Common myeloid progenitor, CD34-positive (primary cell): ENCODE measurements at regions not wholly inside any gene's neighbourhood (a gene's known extent, or its start where the extent isn't known, plus 50 kb on each side); places are given as distances from the start of the nearest gene placed in this dataset.

ENCODE experiments used
- CTCF ChIA-PET: fragments of 350-600 bp; sonication (Branson Sonifier 250); formaldehyde crosslinking; loops from one replicate; lab custom pipeline; 2021; ENCODE audit warnings: antibody characterized with exemption; lab: Charles Lee
- POLR2A ChIA-PET: fragments of 350-600 bp; sonication (Branson Sonifier 250); formaldehyde crosslinking; loops from one replicate; lab custom pipeline; 2021; ENCODE audit warnings: antibody characterized with exemption; lab: Charles Lee
- DNase-seq, 3 donors: peaks; one replicate each; pipeline versions ENCODE4 v3.0.0 to v3.0.0-alpha.2; 2013
- H3K27ac ChIP-seq, 2 experiments: 1 replicate in 1 of 2; 2 replicates in 1 of 2; pipeline ENCODE4 v1.7.0; 2013; ENCODE audit warnings: inconsistent platforms in 2 of 2, low read length in 2 of 2, mild to moderate bottlenecking in 2 of 2, low read depth in 1 of 2, moderate library complexity in 1 of 2; ENCODE audit not compliant: severe bottlenecking in 2 of 2, insufficient read depth in 1 of 2, poor library complexity in 1 of 2
- H3K27me3 ChIP-seq, 5 experiments: replicated peaks in 2 of 5; 1 replicate in 3 of 5; 2 replicates in 2 of 5; pipeline versions ENCODE4 v1.6.1 to v1.7.0; 2013; ENCODE audit warnings: low read length in 4 of 5, mild to moderate bottlenecking in 2 of 5, moderate library complexity in 2 of 5, inconsistent platforms in 1 of 5; ENCODE audit not compliant: insufficient read depth in 5 of 5, control insufficient read depth in 4 of 5
- H3K36me3 ChIP-seq, 4 experiments: 1 replicate in 2 of 4; 2 replicates in 2 of 4; pipeline versions ENCODE4 v1.6.1 to v1.7.0; 2013; ENCODE audit warnings: low read length in 3 of 4, control low read depth in 1 of 4, mild to moderate bottlenecking in 1 of 4; ENCODE audit not compliant: control insufficient read depth in 4 of 4, insufficient read depth in 4 of 4
- H3K4me1 ChIP-seq, 4 experiments: 1 replicate in 3 of 4; 2 replicates in 1 of 4; pipeline versions ENCODE4 v1.6.1 to v1.7.1; 2013; ENCODE audit warnings: low read length in 3 of 4, mild to moderate bottlenecking in 3 of 4, control low read depth in 1 of 4, inconsistent platforms in 1 of 4, moderate library complexity in 1 of 4; ENCODE audit not compliant: control insufficient read depth in 4 of 4, insufficient read depth in 4 of 4; ENCODE audit errors: control extremely low read depth in 1 of 4
- H3K4me3 ChIP-seq, 7 experiments: 1 replicate in 4 of 7; 2 replicates in 3 of 7; pipeline versions ENCODE4 v1.5.1 to v1.7.0; 2013; ENCODE audit warnings: mild to moderate bottlenecking in 7 of 7, low read length in 6 of 7, moderate library complexity in 6 of 7, inconsistent platforms in 2 of 7, low read depth in 2 of 7, control low read depth in 1 of 7; ENCODE audit not compliant: insufficient read depth in 4 of 7, control insufficient read depth in 1 of 7; ENCODE audit errors: extremely low read depth in 1 of 7
- H3K9me3 ChIP-seq, 5 experiments: 1 replicate in 4 of 5; 2 replicates in 1 of 5; pipeline versions ENCODE4 v1.6.1 to v1.7.1; 2013; ENCODE audit warnings: low read length in 4 of 5, mild to moderate bottlenecking in 2 of 5, inconsistent platforms in 1 of 5, low read depth in 1 of 5, moderate library complexity in 1 of 5; ENCODE audit not compliant: control insufficient read depth in 4 of 5, insufficient read depth in 2 of 5; ENCODE audit errors: control extremely low read depth in 1 of 5
- WGBS: methylation state at CpG from one replicate; pipeline ENCODE4 v1.1.5; 2013; ENCODE audit not compliant: insufficient coverage; 5-methylcytosine and 5-hydroxymethylcytosine counted together

- H3K4me1 ChIP-seq: peaks cover 0 to 4% (median 0%) of the 10 kb centered on the region in 4 experiments
- no peak for DNase-seq
- no CpG with 5 or more reads among the region's 1 CpG for WGBS
- ChIA-PET POLR2A (no interaction called here), CTCF (no interaction called here)
- no peak overlapping the region for H3K27ac ChIP-seq
- no peaks in the 10 kb centered on the region for H3K27me3 ChIP-seq
- H3K9me3 ChIP-seq: peaks cover 0 to 7% (median 0%) of the 10 kb centered on the region in 5 experiments
- no peaks in the 10 kb centered on the region for H3K36me3 ChIP-seq
- no peak overlapping the region for H3K4me3 ChIP-seq
Observed at GRCh38 chr4:11009281-11009680, 324.7 kb upstream of the CLNK start.

GRCh38 chr4:11005300-11005699, 320.7 kb upstream of the CLNK start:
- Histone ChIP-seq H3K4me1 (peaks cover 0 to 4% (median 0%) of the 10 kb centered on the region in 4 experiments), H3K36me3 (no peaks in the 10 kb centered on the region), H3K4me3 (no peak overlapping the region), H3K27me3 (no peaks in the 10 kb centered on the region), H3K27ac (no peak overlapping the region), H3K9me3 (peaks cover 0 to 7% (median 0%) of the 10 kb centered on the region in 5 experiments)
- ChIA-PET POLR2A (no interaction called here), CTCF (no interaction called here)
- WGBS: 55% methylated on average over 3 of the region's 4 CpGs
- no peak for DNase-seq

GRCh38 chr4:11004818-11005217, 320.2 kb upstream of the CLNK start:
- 88% methylated on average over 6 of the region's 6 CpGs for WGBS
- H3K27ac ChIP-seq: no peak overlapping the region
- H3K4me1 ChIP-seq: peaks cover 0 to 4% (median 0%) of the 10 kb centered on the region in 4 experiments
- peaks cover 0 to 7% (median 0%) of the 10 kb centered on the region in 5 experiments for H3K9me3 ChIP-seq
- no peak for DNase-seq
- ChIA-PET POLR2A (no interaction called here), CTCF (no interaction called here)
- no peak overlapping the region for H3K4me3 ChIP-seq
- H3K36me3 ChIP-seq: no peaks in the 10 kb centered on the region
- no peaks in the 10 kb centered on the region for H3K27me3 ChIP-seq

GRCh38 chr4:11002961-11003360, 318.4 kb upstream of the CLNK start:
- Histone ChIP-seq H3K27me3 (no peaks in the 10 kb centered on the region), H3K4me3 (no peak overlapping the region), H3K36me3 (no peaks in the 10 kb centered on the region), H3K27ac (no peak overlapping the region), H3K9me3 (peaks cover 0 to 1% (median 0%) of the 10 kb centered on the region in 5 experiments), H3K4me1 (peaks cover 0 to 4% (median 0%) of the 10 kb centered on the region in 4 experiments)
- 100% methylated on average over 2 of the region's 2 CpGs for WGBS
- no peak for DNase-seq
- CTCF ChIA-PET: no interaction called here
- POLR2A ChIA-PET: no interaction called here

GRCh38 chr4:10998846-10999245, 314.3 kb upstream of the CLNK start:
- DNase-seq: no peak
- no peaks in the 10 kb centered on the region for H3K27me3 ChIP-seq
- POLR2A ChIA-PET: no interaction called here
- 100% methylated on average over 1 of the region's 1 CpG for WGBS
- H3K9me3 ChIP-seq: peaks cover 0 to 1% (median 0%) of the 10 kb centered on the region in 5 experiments
- CTCF ChIA-PET: no interaction called here
- H3K27ac ChIP-seq: no peak overlapping the region
- no peaks in the 10 kb centered on the region for H3K4me1 ChIP-seq
- no peak overlapping the region for H3K4me3 ChIP-seq
- H3K36me3 ChIP-seq: no peaks in the 10 kb centered on the region

- DNase-seq: no peak
- peaks cover 19 to 26% (median 22%) of the 10 kb centered on the region in 4 experiments for H3K4me1 ChIP-seq
- POLR2A ChIA-PET: no interaction called here
Observed at GRCh38 chr4:10984815-10985214, 300.2 kb upstream of the CLNK start.

GRCh38 chr4:10983885-10984640, 299.5 kb upstream of the CLNK start:
- H3K27me3 ChIP-seq: no peaks in the 10 kb centered on the region
- peak in 2 of 3 donors; percentile 15 to 34 for DNase-seq
- peaks cover 19 to 26% (median 22%) of the 10 kb centered on the region in 4 experiments for H3K4me1 ChIP-seq
- H3K4me3 ChIP-seq: no peak overlapping the region
- no peaks in the 10 kb centered on the region for H3K36me3 ChIP-seq
- H3K9me3 ChIP-seq: no peaks in the 10 kb centered on the region
- H3K27ac ChIP-seq: no peak overlapping the region
- ChIA-PET CTCF (no interaction called here), POLR2A (no interaction called here)
- WGBS: 81% methylated on average over 6 of the region's 9 CpGs

More at GRCh38 chr4:10984815-10985214, 300.2 kb upstream of the CLNK start:
- CTCF ChIA-PET: no interaction called here
- Histone ChIP-seq H3K27me3 (no peaks in the 10 kb centered on the region), H3K9me3 (no peaks in the 10 kb centered on the region), H3K4me3 (no peak overlapping the region), H3K36me3 (no peaks in the 10 kb centered on the region), H3K27ac (no peak overlapping the region)
- WGBS: 88% methylated on average over 1 of the region's 2 CpGs
